ENCODE measurements at regions not wholly inside any gene's neighbourhood (a gene's known extent, or its start where the extent isn't known, plus 50 kb on each side); places are given as distances from the start of the nearest gene placed in this dataset.

DNA sequence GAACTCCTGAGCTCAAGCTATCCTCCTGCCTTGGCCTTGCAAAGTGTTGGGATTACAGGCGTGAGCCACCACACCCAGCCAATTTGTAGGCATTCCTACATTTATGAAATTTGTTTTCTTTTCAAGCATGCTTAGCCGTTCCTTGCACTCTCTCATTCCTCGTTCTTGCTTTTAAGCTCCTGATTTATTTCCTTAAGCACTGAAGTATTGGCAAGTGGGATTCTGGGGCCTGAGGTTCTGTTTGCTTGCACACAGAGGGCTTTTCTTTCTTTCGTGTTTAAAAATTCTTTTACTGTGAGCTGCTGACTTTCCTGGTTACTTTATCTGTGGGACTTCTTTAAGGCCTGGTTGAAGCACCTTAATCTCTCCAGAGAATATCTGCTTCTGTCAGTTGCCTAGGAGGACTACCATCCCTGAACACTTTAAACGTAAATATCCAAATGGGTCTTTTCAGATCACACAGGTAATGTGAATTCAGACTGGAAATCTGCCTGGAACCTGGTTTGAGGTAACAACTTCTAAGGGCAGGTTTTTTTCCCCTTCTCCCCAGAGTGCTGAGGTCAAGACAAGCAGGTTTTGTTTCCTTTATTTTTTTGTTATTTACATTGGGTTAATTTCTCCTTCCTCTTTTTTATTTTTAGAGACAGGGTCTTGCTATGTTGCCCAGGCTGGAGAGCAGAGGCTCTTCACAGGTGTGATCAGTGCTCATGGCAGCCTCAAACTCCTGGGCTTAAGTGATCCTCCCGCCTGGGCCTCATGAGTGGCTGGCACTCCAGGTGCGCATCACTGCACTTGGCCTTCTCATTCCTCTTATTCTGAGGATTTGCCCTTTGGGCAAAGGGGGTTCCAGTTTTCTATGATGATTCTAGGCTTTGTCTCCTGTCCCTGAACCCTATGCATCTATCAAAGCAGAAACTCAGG lies 102.9 kb downstream of the PFKFB3 start:
- Histone ChIP-seq H3K4me3 (no peak overlapping the region), H3K4me1 (no peaks in the 10 kb centered on the region), H3K36me3 (no peaks in the 10 kb centered on the region), H3K9me3 (no peaks in the 10 kb centered on the region), H3K27me3 (no peaks in the 10 kb centered on the region), H3K27ac (no peak overlapping the region)
- intact Hi-C loops (cut with DNase I; ENCODE audit: low total_unique reads) (no loop called here), in situ Hi-C loops (cut with MboI; ENCODE audit: low sequenced_read_pairs in 4 of 4) (no loop called here)
- no peak for DNase-seq
- TF ChIP-seq, protein P1, sequence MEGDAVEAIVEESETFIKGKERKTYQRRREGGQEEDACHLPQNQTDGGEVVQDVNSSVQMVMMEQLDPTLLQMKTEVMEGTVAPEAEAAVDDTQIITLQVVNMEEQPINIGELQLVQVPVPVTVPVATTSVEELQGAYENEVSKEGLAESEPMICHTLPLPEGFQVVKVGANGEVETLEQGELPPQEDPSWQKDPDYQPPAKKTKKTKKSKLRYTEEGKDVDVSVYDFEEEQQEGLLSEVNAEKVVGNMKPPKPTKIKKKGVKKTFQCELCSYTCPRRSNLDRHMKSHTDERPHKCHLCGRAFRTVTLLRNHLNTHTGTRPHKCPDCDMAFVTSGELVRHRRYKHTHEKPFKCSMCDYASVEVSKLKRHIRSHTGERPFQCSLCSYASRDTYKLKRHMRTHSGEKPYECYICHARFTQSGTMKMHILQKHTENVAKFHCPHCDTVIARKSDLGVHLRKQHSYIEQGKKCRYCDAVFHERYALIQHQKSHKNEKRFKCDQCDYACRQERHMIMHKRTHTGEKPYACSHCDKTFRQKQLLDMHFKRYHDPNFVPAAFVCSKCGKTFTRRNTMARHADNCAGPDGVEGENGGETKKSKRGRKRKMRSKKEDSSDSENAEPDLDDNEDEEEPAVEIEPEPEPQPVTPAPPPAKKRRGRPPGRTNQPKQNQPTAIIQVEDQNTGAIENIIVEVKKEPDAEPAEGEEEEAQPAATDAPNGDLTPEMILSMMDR (IDR thresholded peaks at IDR 0.05 in 4 of 5, conservative IDR thresholded peaks at IDR 0.05 in 1 of 5), result no peak
- TF ChIP-seq POLR2A (IDR thresholded peaks at IDR 0.05), result no peak
- no peak for ATAC-seq

DNA sequence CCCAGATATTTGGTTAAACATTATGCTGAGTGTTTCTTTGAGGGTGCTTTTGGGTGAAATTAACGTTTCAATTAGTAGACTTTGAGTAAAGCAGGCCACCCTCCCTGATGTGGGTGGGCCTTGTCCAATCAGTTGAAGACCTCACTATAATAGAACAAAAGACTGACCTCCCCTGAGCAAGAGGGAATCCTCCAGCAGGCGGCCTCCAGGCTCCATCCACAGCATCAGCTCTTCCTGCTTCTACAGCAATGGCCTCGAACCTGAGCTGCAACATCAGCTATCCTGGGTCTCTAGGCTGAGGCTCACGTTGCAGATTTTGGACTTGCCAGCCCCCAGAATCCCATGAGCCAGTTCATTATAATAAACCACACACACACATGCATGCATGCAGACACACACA lies 104.2 kb downstream of the PFKFB3 start:
- Histone ChIP-seq H3K4me3 (no peak overlapping the region), H3K27ac (no peak overlapping the region), H3K4me1 (no peaks in the 10 kb centered on the region), H3K27me3 (no peaks in the 10 kb centered on the region), H3K9me3 (no peaks in the 10 kb centered on the region), H3K36me3 (no peaks in the 10 kb centered on the region)
- in situ Hi-C loops (cut with MboI; ENCODE audit: low sequenced_read_pairs in 4 of 4) (no loop called here), intact Hi-C loops (cut with DNase I; ENCODE audit: low total_unique reads) (no loop called here)
- TF ChIP-seq, protein P1 (IDR thresholded peaks at IDR 0.05 in 4 of 5, conservative IDR thresholded peaks at IDR 0.05 in 1 of 5), result no peak
- no peak for TF ChIP-seq POLR2A (IDR thresholded peaks at IDR 0.05)
- ATAC-seq, result no peak
- DNase-seq, result no peak

DNA sequence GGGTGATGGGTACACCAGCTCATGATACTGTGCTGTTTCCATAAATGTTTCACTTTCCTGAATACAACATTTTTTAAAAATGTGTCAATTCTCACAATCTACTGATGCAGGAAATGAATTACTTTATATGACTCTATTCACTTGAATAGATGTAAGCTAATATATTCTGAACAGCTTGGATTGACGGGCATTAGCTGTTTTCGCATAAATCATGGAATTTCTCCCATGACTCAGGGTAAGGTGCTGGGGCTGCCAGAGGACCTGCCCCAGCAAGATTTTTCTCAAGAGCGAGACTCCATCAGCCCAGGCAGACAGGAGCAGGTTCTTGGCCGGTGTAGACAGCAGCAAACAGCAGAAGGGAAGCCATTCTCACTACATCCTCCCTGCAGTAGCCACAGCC lies 107.1 kb downstream of the PFKFB3 start:
- no peak overlapping the region for H3K4me3 ChIP-seq
- in situ Hi-C loops (cut with MboI; ENCODE audit: low sequenced_read_pairs in 4 of 4), result no loop called here

DNA sequence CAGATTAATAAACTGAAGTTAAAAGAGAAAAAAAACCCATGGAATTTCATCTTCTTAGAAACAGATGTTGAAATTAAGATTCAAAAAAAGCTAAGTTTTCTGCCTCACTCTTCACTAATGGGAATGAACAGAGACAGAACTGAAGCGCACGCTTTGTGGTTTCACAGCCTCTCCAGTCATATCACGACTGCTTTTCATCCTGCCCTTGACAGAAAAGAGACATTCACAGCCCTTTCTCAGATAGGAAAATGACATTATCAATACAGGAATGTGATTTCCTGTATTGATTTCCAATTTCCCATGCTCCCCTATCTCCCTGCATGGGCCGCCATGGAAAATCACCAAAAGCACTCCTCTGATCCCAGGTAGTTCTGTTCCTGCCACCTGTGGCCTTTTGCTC lies 108.2 kb downstream of the PFKFB3 start:
- in situ Hi-C loops (cut with MboI; ENCODE audit: low sequenced_read_pairs in 4 of 4) (no loop called here), intact Hi-C loops (cut with DNase I; ENCODE audit: low total_unique reads) (no loop called here)
- DNase-seq, result no peak
- Histone ChIP-seq H3K27ac (no peak overlapping the region), H3K36me3 (no peaks in the 10 kb centered on the region), H3K9me3 (no peaks in the 10 kb centered on the region), H3K4me1 (no peaks in the 10 kb centered on the region), H3K4me3 (no peak overlapping the region), H3K27me3 (no peaks in the 10 kb centered on the region)
- no peak for ATAC-seq
- no peak for TF ChIP-seq POLR2A (IDR thresholded peaks at IDR 0.05)
- TF ChIP-seq, protein P1 (IDR thresholded peaks at IDR 0.05 in 4 of 5, conservative IDR thresholded peaks at IDR 0.05 in 1 of 5), result no peak

More for the DNA sequence above, 107.1 kb downstream of the PFKFB3 start:
- Histone ChIP-seq H3K27ac (no peak overlapping the region), H3K36me3 (no peaks in the 10 kb centered on the region), H3K4me1 (no peaks in the 10 kb centered on the region), H3K27me3 (no peaks in the 10 kb centered on the region), H3K9me3 (no peaks in the 10 kb centered on the region)
- intact Hi-C loops (cut with DNase I; ENCODE audit: low total_unique reads), result no loop called here
- DNase-seq, result no peak
- ATAC-seq, result no peak
- TF ChIP-seq POLR2A (IDR thresholded peaks at IDR 0.05), result no peak
- TF ChIP-seq, protein P1 (IDR thresholded peaks at IDR 0.05 in 4 of 5, conservative IDR thresholded peaks at IDR 0.05 in 1 of 5), result no peak

All from gastrocnemius medialis (tissue), 4 donors.